H1 (cell line): ENCODE measurements at regions not wholly inside any gene's neighbourhood (a gene's known extent, or its start where the extent isn't known, plus 50 kb on each side); places are given as distances from the start of the nearest gene placed in this dataset.

Source experiments
- BCL11A ChIP-seq, 2 experiments: IDR thresholded peaks; one replicate each; pipeline ENCODE4 v1.6.1; 2011; ENCODE audit warnings: low read depth in 2 of 2, low read length in 2 of 2, mild to moderate bottlenecking in 2 of 2
- EP300 ChIP-seq, 2 experiments: IDR thresholded peaks; 1 replicate in 1 of 2; 2 replicates in 1 of 2; pipeline ENCODE4 v1.6.1; 2011 to 2012; ENCODE audit warnings: low read depth in 2 of 2, low read length in 2 of 2, mild to moderate bottlenecking in 2 of 2, borderline replicate concordance in 1 of 2, inconsistent platforms in 1 of 2, moderate library complexity in 1 of 2
- GABPA ChIP-seq: IDR thresholded peaks from 2 replicates; pipeline ENCODE4 v1.6.1; 2011; ENCODE audit warnings: mild to moderate bottlenecking, low read length, moderate library complexity, borderline replicate concordance; ENCODE audit not compliant: insufficient read depth
- GTF2F1 ChIP-seq: IDR thresholded peaks from 2 replicates; pipeline ENCODE4 v1.6.1; 2012; ENCODE audit warnings: low read depth, low read length, improper control_type of control experiment, borderline replicate concordance
- KDM1A ChIP-seq: fragments of 200-600, 300-600 bp; sonication (generic); IDR thresholded peaks from 2 replicates; pipeline ENCODE4 v1.7.1; 2016; ENCODE audit warnings: mild to moderate bottlenecking, low read length, borderline replicate concordance
- NRF1 ChIP-seq: IDR thresholded peaks from 2 replicates; pipeline ENCODE4 v1.6.1; 2011; ENCODE audit warnings: mild to moderate bottlenecking, low read depth, low read length, improper control_type of control experiment
- RFX5 ChIP-seq: IDR thresholded peaks from 2 replicates; pipeline ENCODE4 v1.6.1; 2011; ENCODE audit warnings: low read depth, low read length, improper control_type of control experiment, borderline replicate concordance
- ZNF274 ChIP-seq: IDR thresholded peaks from 2 replicates; pipeline ENCODE4 v1.7.0; 2012; ENCODE audit warnings: low read length, borderline replicate concordance; ENCODE audit errors: extremely low read depth
- TF ChIP-seq, protein P1 (sequence below), 3 experiments: IDR thresholded peaks; 1 replicate in 2 of 3; 2 replicates in 1 of 3; pipeline versions ENCODE4 v1.5.1 to v1.6.1; 2011; ENCODE audit warnings: low read length in 3 of 3, mild to moderate bottlenecking in 3 of 3, inconsistent platforms in 2 of 3, low read depth in 1 of 3, moderate library complexity in 1 of 3; ENCODE audit not compliant: insufficient read depth in 1 of 3; ENCODE audit errors: control extremely low read depth in 1 of 3

DNA sequence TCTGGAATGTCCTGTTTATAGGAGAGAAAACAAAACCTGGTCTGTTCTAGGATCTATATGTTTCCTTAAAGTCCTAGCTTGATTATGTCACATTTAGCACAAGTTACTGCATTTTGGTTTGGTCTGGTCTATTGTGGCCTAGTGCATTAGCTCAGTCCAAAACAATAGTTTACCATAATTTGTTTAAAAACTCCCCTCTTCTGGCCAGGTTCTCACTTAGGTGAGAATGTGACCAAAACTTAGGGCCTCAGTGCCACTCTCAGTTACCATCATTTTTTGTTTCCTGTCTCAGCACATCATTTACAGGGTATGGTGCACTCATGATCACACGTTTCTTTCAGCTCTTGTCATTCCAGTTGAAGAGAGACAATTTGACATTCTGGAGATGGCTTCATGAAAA lies 378.5 kb downstream of the KLHL4 start (continued):
- TF ChIP-seq, protein P1, sequence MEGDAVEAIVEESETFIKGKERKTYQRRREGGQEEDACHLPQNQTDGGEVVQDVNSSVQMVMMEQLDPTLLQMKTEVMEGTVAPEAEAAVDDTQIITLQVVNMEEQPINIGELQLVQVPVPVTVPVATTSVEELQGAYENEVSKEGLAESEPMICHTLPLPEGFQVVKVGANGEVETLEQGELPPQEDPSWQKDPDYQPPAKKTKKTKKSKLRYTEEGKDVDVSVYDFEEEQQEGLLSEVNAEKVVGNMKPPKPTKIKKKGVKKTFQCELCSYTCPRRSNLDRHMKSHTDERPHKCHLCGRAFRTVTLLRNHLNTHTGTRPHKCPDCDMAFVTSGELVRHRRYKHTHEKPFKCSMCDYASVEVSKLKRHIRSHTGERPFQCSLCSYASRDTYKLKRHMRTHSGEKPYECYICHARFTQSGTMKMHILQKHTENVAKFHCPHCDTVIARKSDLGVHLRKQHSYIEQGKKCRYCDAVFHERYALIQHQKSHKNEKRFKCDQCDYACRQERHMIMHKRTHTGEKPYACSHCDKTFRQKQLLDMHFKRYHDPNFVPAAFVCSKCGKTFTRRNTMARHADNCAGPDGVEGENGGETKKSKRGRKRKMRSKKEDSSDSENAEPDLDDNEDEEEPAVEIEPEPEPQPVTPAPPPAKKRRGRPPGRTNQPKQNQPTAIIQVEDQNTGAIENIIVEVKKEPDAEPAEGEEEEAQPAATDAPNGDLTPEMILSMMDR (IDR thresholded peaks at IDR 0.05; ENCODE audit: control extremely low read depth in 1 of 3, insufficient read depth in 1 of 3, low read depth in 1 of 3, low read length in 3 of 3), result no peak
- TF ChIP-seq EP300 (IDR thresholded peaks at IDR 0.05; ENCODE audit: borderline replicate concordance in 1 of 2, low read depth in 2 of 2, low read length in 2 of 2), result no peak
- no peak for TF ChIP-seq NRF1
- no peak for TF ChIP-seq GABPA
- no peak for TF ChIP-seq GTF2F1
- TF ChIP-seq RFX5, result no peak
- no peak for TF ChIP-seq BCL11A (IDR thresholded peaks at IDR 0.05; ENCODE audit: low read depth in 2 of 2, low read length in 2 of 2)
- no peak for TF ChIP-seq ZNF274
- no peak for TF ChIP-seq KDM1A
